ENCODE measurements at regions not wholly inside any gene's neighbourhood (a gene's known extent, or its start where the extent isn't known, plus 50 kb on each side); places are given as distances from the start of the nearest gene placed in this dataset.

- no peak for TF ChIP-seq CEBPB (IDR thresholded peaks at IDR 0.05; ENCODE audit: low read depth, low read length)
Observed at GRCh38 chr5:82796643-82797416, 280.4 kb downstream of the TMEM167A start (continued).

Data from H1 (cell line).